GM19438 (cell line): ENCODE measurements at regions not wholly inside any gene's neighbourhood (a gene's known extent, or its start where the extent isn't known, plus 50 kb on each side); places are given as distances from the start of the nearest gene placed in this dataset.

Experiments used
- ATAC-seq: cut with Tn5 transposase; IDR thresholded peaks from one replicate; pipeline ENCODE4 v1.9.1; 2021; ENCODE audit warnings: low read depth; ENCODE audit not compliant: unreplicated experiment

- no peak for ATAC-seq
Observed at GRCh38 chr6:6834356-6835222, 246.1 kb downstream of the LY86 start.

- ATAC-seq = no peak
Observed at GRCh38 chr6:6835223-6835503, 246.6 kb downstream of the LY86 start.

- ATAC-seq = no peak
Observed at GRCh38 chr6:6836609-6837406, 248.3 kb downstream of the LY86 start.

GRCh38 chr6:6837541-6838080, 249.1 kb downstream of the LY86 start:
- ATAC-seq = no peak

- no peak for ATAC-seq
Observed at GRCh38 chr6:6840831-6841291, 252.3 kb downstream of the LY86 start.

- ATAC-seq = no peak
Observed at GRCh38 chr6:6841571-6841970, 253.1 kb downstream of the LY86 start.

- ATAC-seq = no peak
Observed at GRCh38 chr6:6842291-6842690, 253.8 kb downstream of the LY86 start.

- ATAC-seq = no peak
Observed at GRCh38 chr6:6843057-6843627, 254.6 kb downstream of the LY86 start.

- no peak for ATAC-seq
Observed at GRCh38 chr6:6843777-6844176, 255.3 kb downstream of the LY86 start.

- ATAC-seq = no peak
Observed at GRCh38 chr6:6844530-6844929, 256.0 kb downstream of the LY86 start.

- no peak for ATAC-seq
Observed at GRCh38 chr6:6845603-6846002, 257.1 kb downstream of the LY86 start.

- ATAC-seq = no peak
Observed at GRCh38 chr6:6847591-6847990, 259.1 kb downstream of the LY86 start.

GRCh38 chr6:6851059-6851948, 256.5 kb upstream of the RREB1 start:
- ATAC-seq = no peak

- no peak for ATAC-seq
Observed at GRCh38 chr6:6851949-6852261, 255.9 kb upstream of the RREB1 start.

- no peak for ATAC-seq
Observed at GRCh38 chr6:6856538-6857523, 250.9 kb upstream of the RREB1 start.

- no peak for ATAC-seq
Observed at GRCh38 chr6:6857528-6857927, 250.2 kb upstream of the RREB1 start.

GRCh38 chr6:6858533-6858982, 249.2 kb upstream of the RREB1 start:
- no peak for ATAC-seq

GRCh38 chr6:6859105-6859504, 248.7 kb upstream of the RREB1 start:
- ATAC-seq = no peak

GRCh38 chr6:6859722-6860121, 248.0 kb upstream of the RREB1 start:
- ATAC-seq = no peak
